ENCODE measurements at regions not wholly inside any gene's neighbourhood (a gene's known extent, or its start where the extent isn't known, plus 50 kb on each side); places are given as distances from the start of the nearest gene placed in this dataset.

GRCh38 chr10:23676296-23676695 lies 237.4 kb downstream of the OTUD1 start:
- TF ChIP-seq, protein P1, sequence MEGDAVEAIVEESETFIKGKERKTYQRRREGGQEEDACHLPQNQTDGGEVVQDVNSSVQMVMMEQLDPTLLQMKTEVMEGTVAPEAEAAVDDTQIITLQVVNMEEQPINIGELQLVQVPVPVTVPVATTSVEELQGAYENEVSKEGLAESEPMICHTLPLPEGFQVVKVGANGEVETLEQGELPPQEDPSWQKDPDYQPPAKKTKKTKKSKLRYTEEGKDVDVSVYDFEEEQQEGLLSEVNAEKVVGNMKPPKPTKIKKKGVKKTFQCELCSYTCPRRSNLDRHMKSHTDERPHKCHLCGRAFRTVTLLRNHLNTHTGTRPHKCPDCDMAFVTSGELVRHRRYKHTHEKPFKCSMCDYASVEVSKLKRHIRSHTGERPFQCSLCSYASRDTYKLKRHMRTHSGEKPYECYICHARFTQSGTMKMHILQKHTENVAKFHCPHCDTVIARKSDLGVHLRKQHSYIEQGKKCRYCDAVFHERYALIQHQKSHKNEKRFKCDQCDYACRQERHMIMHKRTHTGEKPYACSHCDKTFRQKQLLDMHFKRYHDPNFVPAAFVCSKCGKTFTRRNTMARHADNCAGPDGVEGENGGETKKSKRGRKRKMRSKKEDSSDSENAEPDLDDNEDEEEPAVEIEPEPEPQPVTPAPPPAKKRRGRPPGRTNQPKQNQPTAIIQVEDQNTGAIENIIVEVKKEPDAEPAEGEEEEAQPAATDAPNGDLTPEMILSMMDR (IDR thresholded peaks at IDR 0.05; ENCODE audit: borderline replicate concordance, extremely low read depth, low read length, poor library complexity, severe bottlenecking) = no peak
- no peak for TF ChIP-seq EZH2 (IDR thresholded peaks at IDR 0.05; ENCODE audit: borderline replicate concordance, low read depth, low read length, severe bottlenecking)

Measured in DND-41 (cell line).